ENCODE measurements at regions not wholly inside any gene's neighbourhood (a gene's known extent, or its start where the extent isn't known, plus 50 kb on each side); places are given as distances from the start of the nearest gene placed in this dataset.

DNA sequence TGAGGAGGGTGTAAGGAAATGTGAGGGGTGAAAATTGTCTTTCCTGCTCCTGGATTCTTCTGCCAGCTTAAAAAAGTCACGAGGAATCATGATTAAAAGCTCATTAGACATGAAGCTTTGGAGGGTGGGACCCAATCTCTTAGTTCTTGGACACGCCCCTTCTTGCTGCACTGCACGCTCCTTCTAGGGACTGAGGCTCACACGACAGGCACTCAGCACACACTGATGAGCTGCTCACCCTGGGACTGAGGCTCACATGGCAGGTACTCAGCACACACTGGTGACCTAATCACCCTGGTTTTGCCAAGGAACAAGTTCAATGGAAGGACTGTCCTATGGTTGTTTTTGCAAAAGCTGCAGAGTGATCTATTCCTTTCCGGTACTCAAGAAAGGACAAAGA is 65.8 kb upstream of the ELMO1 start:
- TF ChIP-seq, protein P1, sequence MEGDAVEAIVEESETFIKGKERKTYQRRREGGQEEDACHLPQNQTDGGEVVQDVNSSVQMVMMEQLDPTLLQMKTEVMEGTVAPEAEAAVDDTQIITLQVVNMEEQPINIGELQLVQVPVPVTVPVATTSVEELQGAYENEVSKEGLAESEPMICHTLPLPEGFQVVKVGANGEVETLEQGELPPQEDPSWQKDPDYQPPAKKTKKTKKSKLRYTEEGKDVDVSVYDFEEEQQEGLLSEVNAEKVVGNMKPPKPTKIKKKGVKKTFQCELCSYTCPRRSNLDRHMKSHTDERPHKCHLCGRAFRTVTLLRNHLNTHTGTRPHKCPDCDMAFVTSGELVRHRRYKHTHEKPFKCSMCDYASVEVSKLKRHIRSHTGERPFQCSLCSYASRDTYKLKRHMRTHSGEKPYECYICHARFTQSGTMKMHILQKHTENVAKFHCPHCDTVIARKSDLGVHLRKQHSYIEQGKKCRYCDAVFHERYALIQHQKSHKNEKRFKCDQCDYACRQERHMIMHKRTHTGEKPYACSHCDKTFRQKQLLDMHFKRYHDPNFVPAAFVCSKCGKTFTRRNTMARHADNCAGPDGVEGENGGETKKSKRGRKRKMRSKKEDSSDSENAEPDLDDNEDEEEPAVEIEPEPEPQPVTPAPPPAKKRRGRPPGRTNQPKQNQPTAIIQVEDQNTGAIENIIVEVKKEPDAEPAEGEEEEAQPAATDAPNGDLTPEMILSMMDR (IDR thresholded peaks at IDR 0.05), result no peak
- TF ChIP-seq POLR2AphosphoS5 (IDR thresholded peaks at IDR 0.05), result no peak

Measured in breast epithelium (tissue), 3 donors.